ENCODE measurements at regions not wholly inside any gene's neighbourhood (a gene's known extent, or its start where the extent isn't known, plus 50 kb on each side); places are given as distances from the start of the nearest gene placed in this dataset.

- peak in 3 of 12 donors; percentile 9 to 33 (median 32) for TF ChIP-seq CTCF (IDR thresholded peaks at IDR 0.05)
- TF ChIP-seq POLR2A (IDR thresholded peaks at IDR 0.05) = no peak
Observed at GRCh38 chr7:115340828-115341227, 418.9 kb downstream of the MDFIC start.

Measured in heart left ventricle (tissue), 13 donors.